ENCODE measurements at regions not wholly inside any gene's neighbourhood (a gene's known extent, or its start where the extent isn't known, plus 50 kb on each side); places are given as distances from the start of the nearest gene placed in this dataset.

DNA sequence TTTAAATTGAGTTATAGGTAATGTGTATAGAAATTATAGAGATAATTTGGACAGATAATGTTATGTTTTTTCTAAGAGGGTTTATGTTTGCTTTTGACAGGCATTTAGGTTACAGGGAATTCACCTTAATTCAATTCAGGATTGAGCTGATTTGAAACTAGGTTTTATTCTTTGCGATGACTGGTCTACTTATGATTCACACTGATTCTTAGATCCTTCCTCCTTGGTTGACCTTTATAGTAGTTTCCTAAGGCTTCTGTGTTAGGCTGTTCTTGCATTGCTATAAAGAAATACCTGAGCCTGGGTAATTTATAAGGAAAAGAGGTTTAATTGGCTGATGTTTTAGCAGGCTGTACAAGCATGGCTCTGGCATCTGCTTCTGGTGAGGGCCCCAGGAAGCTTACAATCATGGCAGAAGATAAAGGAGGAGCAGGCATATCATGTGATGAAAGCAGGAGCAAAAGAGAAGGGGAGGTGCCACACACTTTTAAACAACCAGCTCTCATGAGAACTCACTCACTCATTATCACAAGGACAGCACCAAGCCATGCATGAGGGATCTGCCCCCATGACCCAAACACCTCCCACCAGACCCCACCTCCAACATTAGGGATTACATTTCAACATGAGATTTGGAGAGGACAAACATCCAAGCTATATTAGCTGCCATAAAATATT is 155.0 kb upstream of the SFRP2 start:
- Histone ChIP-seq H3K4me3 (ENCODE audit: low read depth in 2 of 2, low read length in 2 of 2) (no peak overlapping the region), H3K9me3 (ENCODE audit: control insufficient read depth, insufficient read depth, low read depth, low read length) (no peaks in the 10 kb centered on the region), H3K4me1 (ENCODE audit: control insufficient read depth, insufficient read depth, low read length) (no peaks in the 10 kb centered on the region), H3K36me3 (ENCODE audit: control insufficient read depth, insufficient read depth, low read length) (no peaks in the 10 kb centered on the region), H3K27me3 (ENCODE audit: control insufficient read depth, insufficient read depth, low read length) (no peaks in the 10 kb centered on the region), H3K27ac (ENCODE audit: low read length) (no peak overlapping the region)
- CTCF ChIA-PET: no interaction called here
- no peak for ATAC-seq
- POLR2A ChIA-PET: no interaction called here
- BruUV-seq (replicated peaks): no TSS peak
- TF ChIP-seq CTCF (IDR thresholded peaks at IDR 0.05) (no peak), SIN3A (IDR thresholded peaks at IDR 0.05; ENCODE audit: borderline replicate concordance, insufficient read depth, low read depth, low read length) (no peak), TCF7L2 (IDR thresholded peaks at IDR 0.05; ENCODE audit: low read depth, low read length) (no peak), POLR2AphosphoS5 (IDR thresholded peaks at IDR 0.05; ENCODE audit: low read depth, low read length) (no peak)
- TF ChIP-seq, protein P1, sequence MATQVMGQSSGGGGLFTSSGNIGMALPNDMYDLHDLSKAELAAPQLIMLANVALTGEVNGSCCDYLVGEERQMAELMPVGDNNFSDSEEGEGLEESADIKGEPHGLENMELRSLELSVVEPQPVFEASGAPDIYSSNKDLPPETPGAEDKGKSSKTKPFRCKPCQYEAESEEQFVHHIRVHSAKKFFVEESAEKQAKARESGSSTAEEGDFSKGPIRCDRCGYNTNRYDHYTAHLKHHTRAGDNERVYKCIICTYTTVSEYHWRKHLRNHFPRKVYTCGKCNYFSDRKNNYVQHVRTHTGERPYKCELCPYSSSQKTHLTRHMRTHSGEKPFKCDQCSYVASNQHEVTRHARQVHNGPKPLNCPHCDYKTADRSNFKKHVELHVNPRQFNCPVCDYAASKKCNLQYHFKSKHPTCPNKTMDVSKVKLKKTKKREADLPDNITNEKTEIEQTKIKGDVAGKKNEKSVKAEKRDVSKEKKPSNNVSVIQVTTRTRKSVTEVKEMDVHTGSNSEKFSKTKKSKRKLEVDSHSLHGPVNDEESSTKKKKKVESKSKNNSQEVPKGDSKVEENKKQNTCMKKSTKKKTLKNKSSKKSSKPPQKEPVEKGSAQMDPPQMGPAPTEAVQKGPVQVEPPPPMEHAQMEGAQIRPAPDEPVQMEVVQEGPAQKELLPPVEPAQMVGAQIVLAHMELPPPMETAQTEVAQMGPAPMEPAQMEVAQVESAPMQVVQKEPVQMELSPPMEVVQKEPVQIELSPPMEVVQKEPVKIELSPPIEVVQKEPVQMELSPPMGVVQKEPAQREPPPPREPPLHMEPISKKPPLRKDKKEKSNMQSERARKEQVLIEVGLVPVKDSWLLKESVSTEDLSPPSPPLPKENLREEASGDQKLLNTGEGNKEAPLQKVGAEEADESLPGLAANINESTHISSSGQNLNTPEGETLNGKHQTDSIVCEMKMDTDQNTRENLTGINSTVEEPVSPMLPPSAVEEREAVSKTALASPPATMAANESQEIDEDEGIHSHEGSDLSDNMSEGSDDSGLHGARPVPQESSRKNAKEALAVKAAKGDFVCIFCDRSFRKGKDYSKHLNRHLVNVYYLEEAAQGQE (IDR thresholded peaks at IDR 0.05; ENCODE audit: insufficient read depth in 1 of 2, low read depth in 2 of 2, low read length in 1 of 2): no peak
- no peak for DNase-seq (ENCODE audit: low read depth, low spot score)
- intact Hi-C loops (cut with micrococcal nuclease; ENCODE audit: unreplicated experiment) (no loop called here), in situ Hi-C loops (cut with HindIII; ENCODE audit: low pct_unique_long_range_greater_than_20kb, low sequenced_read_pairs) (no loop called here)

- Histone ChIP-seq H3K27me3 (ENCODE audit: control insufficient read depth, insufficient read depth, low read length) (no peaks in the 10 kb centered on the region), H3K4me1 (ENCODE audit: control insufficient read depth, insufficient read depth, low read length) (no peaks in the 10 kb centered on the region), H3K27ac (ENCODE audit: low read length) (no peak overlapping the region), H3K9me3 (ENCODE audit: control insufficient read depth, insufficient read depth, low read depth, low read length) (no peaks in the 10 kb centered on the region), H3K4me3 (ENCODE audit: low read depth in 2 of 2, low read length in 2 of 2) (no peak overlapping the region), H3K36me3 (ENCODE audit: control insufficient read depth, insufficient read depth, low read length) (no peaks in the 10 kb centered on the region)
- no peak for ATAC-seq
- no TSS peak for BruUV-seq (replicated peaks)
- no peak for DNase-seq (ENCODE audit: low read depth, low spot score)
- POLR2A ChIA-PET: no interaction called here
- in situ Hi-C loops (cut with HindIII; ENCODE audit: low pct_unique_long_range_greater_than_20kb, low sequenced_read_pairs): no loop called here
- intact Hi-C loops (cut with micrococcal nuclease; ENCODE audit: unreplicated experiment): no loop called here
- CTCF ChIA-PET: no interaction called here
- TF ChIP-seq, protein P1 (IDR thresholded peaks at IDR 0.05; ENCODE audit: insufficient read depth in 1 of 2, low read depth in 2 of 2, low read length in 1 of 2): no peak
- no peak for TF ChIP-seq POLR2AphosphoS5 (IDR thresholded peaks at IDR 0.05; ENCODE audit: low read depth, low read length)
- no peak for TF ChIP-seq TCF7L2 (IDR thresholded peaks at IDR 0.05; ENCODE audit: low read depth, low read length)
- no peak for TF ChIP-seq CTCF (IDR thresholded peaks at IDR 0.05)
Observed at GRCh38 chr4:153940916-153941315, 152.0 kb upstream of the SFRP2 start.
